NCI-H1694 (cell line): ENCODE measurements at regions not wholly inside any gene's neighbourhood (a gene's known extent, or its start where the extent isn't known, plus 50 kb on each side); places are given as distances from the start of the nearest gene placed in this dataset.

Source experiments
- DNase-seq: peaks from one replicate; lab custom pipeline; 2025; lab: John Stamatoyannopoulos, UW

- no peak for DNase-seq
Observed at GRCh38 chr15:61742591-61742990, 317.7 kb downstream of the VPS13C start.

DNA sequence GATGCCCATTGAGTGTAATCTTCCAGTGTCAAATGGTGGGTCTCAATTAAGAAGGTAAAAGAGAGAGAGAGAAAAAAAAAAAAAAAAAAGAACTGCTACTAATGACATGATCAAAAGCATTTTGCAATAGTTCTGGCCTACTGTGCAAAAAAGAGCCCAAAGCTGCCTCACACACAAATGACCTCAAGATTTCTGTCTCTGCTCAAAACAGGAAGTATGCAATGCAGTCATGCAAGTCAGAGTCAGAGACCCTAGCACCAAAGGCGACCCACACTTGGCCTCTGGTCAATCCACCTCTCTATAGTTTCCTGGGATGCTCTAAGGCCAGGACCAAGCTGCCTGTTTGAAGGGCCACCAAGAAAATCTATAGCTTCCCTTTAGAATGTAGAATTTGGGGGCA lies 323.5 kb downstream of the VPS13C start:
- no peak for DNase-seq

- no peak for DNase-seq
Observed at GRCh38 chr15:61731099-61731498, 329.1 kb downstream of the VPS13C start.

- DNase-seq: no peak
Observed at GRCh38 chr15:61729646-61730045, 330.6 kb downstream of the VPS13C start.

DNA sequence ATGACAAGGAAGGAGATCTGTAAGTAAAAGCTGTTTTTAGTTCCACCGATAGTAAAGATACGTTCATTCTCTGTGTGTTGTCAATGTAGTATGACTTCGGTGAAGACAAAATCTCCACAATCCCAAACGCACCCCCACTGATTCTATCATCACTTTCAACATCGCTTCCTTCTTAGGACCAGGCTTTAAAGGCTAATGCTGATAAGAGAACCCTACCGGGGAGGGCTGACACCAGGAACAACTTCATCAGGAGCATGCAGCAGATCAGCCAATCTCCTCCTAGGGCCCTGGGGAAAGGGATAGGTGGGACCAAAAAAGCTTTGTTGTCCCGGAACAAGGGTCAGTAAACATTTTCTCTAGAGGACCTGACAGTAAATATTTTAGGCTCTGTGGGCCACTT lies 334.1 kb downstream of the VPS13C start:
- DNase-seq: no peak

DNA sequence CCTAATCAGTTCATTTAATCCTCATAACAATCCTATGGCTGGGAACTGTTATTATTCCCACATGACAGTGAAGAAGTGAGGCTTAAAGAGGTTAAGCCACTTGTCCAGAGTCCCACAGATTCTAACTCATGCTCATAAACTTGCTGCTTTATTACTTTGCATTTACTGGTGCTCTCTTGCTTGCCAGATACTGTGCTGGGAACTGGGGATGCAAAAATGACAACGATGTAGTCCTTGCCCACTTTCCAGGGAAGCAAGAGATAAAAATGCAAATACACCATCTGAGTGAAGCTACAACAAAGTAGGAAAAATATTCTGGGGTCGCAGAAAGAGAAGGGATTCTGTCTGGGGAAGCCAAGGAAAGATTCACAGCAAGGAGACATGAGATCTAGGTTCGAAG lies 335.0 kb downstream of the VPS13C start:
- no peak for DNase-seq

DNA sequence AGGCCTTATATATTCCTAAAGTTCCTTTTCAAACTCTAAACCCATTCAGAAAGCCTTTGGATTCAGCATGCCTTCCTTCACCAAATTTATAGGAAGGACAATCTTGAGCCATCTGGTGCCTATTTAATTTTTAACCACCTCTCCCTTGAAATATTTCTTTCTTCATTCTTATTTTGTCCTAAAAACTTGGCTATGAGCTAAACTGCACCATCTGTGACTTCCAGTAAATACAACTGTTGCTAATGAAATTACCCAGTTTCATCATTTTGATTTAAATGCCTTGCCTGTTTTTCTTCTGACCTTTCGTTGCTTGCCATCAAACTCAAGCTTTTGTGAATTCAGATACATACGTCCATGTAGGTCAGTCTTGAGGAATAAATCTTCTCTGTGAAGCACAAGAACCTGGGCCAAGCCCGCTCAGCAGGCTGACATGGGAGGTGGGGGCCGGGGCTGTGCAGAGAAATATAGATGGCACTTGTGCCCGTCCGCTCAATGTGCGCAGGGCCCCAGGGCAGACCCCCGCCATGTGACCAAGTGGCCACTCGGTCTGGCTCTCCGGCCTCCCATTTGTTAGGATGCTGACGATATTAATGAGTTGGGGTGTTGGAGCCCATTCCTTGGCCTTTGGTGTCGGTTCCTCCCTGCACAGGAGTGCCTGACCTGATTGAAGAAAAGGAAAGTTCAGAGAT lies 335.9 kb downstream of the VPS13C start:
- no peak for DNase-seq

DNA sequence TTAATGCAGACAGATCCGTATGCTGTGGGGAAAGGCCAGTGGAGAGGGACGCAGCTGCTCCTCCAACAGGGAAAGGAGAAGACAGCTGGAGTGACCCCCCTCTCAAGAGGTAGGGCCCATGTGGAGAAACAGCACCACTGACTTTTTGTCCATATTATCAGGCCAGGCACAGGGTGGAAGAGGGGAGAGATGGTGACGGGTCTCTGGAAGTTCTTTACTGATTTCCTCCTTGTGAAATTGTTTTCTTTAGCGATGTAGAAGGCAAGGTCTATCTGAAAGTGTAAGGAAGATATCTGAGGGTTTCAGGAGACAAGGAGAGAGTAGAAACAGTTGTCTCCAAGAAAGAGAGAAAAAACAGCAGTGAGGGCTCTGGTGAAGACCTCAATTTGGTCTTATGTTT lies 338.8 kb downstream of the VPS13C start:
- DNase-seq: no peak

GRCh38 chr15:61720197-61720704 lies 340.0 kb downstream of the VPS13C start:
- no peak for DNase-seq

DNA sequence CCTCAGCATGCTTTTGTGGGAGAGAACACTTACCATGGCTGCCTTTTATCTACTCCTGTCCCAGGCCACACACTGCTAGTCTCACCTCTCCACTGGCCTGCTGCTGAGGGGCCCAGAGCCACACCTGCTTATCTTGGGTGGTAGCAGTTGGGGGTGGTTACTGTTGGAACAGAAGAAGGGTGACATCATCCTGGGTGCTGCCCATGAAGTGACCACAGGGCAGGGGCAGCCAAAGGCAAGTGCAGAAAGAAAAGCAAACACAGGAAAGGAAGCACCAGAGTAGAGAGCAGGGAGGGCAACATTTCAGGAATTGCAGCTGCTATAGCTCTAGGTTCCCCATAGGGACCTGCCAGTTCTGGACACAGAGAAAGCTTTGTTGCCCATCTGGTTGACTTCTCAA lies 345.2 kb downstream of the VPS13C start:
- no peak for DNase-seq

DNA sequence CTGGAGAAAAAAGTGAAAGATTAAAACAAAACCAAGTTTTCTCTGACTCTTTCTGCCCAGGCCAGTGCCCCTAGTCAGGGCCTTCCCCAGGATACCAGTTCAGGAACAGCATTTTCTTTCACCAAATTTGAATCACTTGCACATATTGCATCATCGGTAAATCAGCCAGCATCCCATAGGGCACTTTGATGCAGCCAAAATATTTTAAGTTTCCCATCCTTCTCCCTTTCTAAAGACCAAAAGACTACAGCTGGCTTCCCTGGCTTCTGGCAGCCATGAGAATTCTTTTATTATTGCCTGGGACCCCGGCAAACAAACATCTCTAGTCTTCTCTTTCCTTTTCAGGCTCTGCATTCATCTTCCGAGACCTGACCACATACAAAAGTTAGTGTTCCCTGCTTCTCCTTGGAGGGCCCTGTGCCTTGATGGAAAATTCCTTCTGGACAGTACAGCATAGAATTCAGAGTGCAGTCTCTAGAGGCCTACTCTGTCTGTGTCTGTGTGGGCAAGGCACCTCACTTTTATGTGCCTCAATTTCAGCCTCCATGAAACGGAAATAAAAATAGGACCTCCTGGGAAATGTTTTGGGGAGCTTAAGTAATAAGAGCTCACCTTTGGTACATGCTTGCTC lies 348.0 kb downstream of the VPS13C start:
- no peak for DNase-seq

- no peak for DNase-seq
Observed at GRCh38 chr15:61702224-61703020, 357.8 kb downstream of the VPS13C start.

- no peak for DNase-seq
Observed at GRCh38 chr15:61701455-61701854, 358.8 kb downstream of the VPS13C start.

GRCh38 chr15:61700803-61701202 lies 359.4 kb downstream of the VPS13C start:
- no peak for DNase-seq

DNA sequence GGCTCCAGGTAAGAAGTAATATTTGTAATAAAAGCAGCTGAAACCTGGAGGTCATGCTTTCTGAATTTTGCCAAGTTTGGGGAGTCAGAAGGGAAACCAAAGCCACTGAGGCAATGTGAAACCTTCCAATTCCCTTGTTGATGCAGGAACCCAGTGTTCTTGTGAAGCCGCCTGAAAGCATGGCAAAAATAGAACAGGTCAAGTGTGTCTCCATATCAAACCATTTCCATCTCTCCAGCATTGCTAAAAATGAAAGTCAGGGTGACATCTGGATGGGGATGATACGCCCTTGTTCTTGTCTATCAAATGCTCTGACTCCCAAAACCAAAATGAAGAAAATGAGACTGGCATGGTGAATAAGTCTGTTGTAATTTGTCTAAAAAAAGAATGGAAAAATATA lies 362.5 kb downstream of the VPS13C start:
- DNase-seq: no peak

GRCh38 chr15:61689067-61689466 lies 371.2 kb downstream of the VPS13C start:
- DNase-seq: no peak

DNA sequence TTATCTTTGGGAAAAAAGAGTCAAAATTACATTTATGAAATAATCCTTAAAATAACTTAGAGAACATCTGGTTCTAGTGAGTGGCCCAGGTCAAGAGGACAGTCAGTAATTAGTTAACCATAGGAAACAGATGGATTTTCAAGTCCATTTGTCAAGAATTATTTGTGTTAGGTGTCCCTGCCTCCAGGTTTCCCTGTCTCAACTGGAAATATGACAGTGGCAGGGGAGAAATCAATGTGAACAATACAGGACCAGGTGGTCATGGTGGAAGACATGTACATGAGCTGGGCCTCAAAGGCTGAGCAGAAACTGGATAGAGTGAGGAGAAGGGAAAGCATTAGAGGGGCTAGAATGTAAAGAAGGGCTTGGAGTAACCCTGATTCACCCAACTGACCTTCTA lies 372.6 kb downstream of the VPS13C start:
- DNase-seq: no peak

GRCh38 chr15:61687124-61687523 lies 373.1 kb downstream of the VPS13C start:
- no peak for DNase-seq

GRCh38 chr15:61685971-61686370 lies 374.3 kb downstream of the VPS13C start:
- DNase-seq: no peak

- no peak for DNase-seq
Observed at GRCh38 chr15:61685534-61685933, 374.7 kb downstream of the VPS13C start.

GRCh38 chr15:61684749-61685467 lies 375.3 kb downstream of the VPS13C start:
- no peak for DNase-seq
